Hepatic stellate cell (primary cell): ENCODE measurements at regions not wholly inside any gene's neighbourhood (a gene's known extent, or its start where the extent isn't known, plus 50 kb on each side); places are given as distances from the start of the nearest gene placed in this dataset.

ENCODE experiments used
- DNase-seq: peaks from one replicate; pipeline ENCODE4 v3.0.0; 2011; ENCODE audit warnings: low spot score

GRCh38 chr13:91135376-91135775 is 212.1 kb upstream of the MIR17HG start:
- DNase-seq, result no peak

- DNase-seq, result no peak
Observed at GRCh38 chr13:91135968-91136367, 211.5 kb upstream of the MIR17HG start.

- DNase-seq, result no peak
Observed at GRCh38 chr13:91136806-91137205, 210.7 kb upstream of the MIR17HG start.

GRCh38 chr13:91139232-91139631 is 208.3 kb upstream of the MIR17HG start:
- no peak for DNase-seq

- DNase-seq, result no peak
Observed at GRCh38 chr13:91141543-91142061, 205.9 kb upstream of the MIR17HG start.

GRCh38 chr13:91142572-91142971 is 204.9 kb upstream of the MIR17HG start:
- no peak for DNase-seq

GRCh38 chr13:91144054-91144453 is 203.4 kb upstream of the MIR17HG start:
- DNase-seq, result no peak

GRCh38 chr13:91144486-91144885 is 203.0 kb upstream of the MIR17HG start:
- no peak for DNase-seq

GRCh38 chr13:91145571-91146205 is 201.8 kb upstream of the MIR17HG start:
- DNase-seq, result no peak

GRCh38 chr13:91146601-91147000 is 200.9 kb upstream of the MIR17HG start:
- DNase-seq, result no peak

GRCh38 chr13:91148098-91148497 is 199.4 kb upstream of the MIR17HG start:
- DNase-seq, result no peak

- DNase-seq, result no peak
Observed at GRCh38 chr13:91151921-91152320, 195.6 kb upstream of the MIR17HG start.

- no peak for DNase-seq
Observed at GRCh38 chr13:91153372-91153771, 194.1 kb upstream of the MIR17HG start.

- DNase-seq, result no peak
Observed at GRCh38 chr13:91154558-91155353, 192.7 kb upstream of the MIR17HG start.

- no peak for DNase-seq
Observed at GRCh38 chr13:91155512-91156114, 191.9 kb upstream of the MIR17HG start.

GRCh38 chr13:91157273-91158016 is 190.0 kb upstream of the MIR17HG start:
- no peak for DNase-seq

GRCh38 chr13:91158017-91158395 is 189.5 kb upstream of the MIR17HG start:
- DNase-seq, result no peak

GRCh38 chr13:91162180-91162579 is 185.3 kb upstream of the MIR17HG start:
- no peak for DNase-seq

- no peak for DNase-seq
Observed at GRCh38 chr13:91162589-91162988, 184.9 kb upstream of the MIR17HG start.

GRCh38 chr13:91165758-91166157 is 181.7 kb upstream of the MIR17HG start:
- DNase-seq, result no peak

GRCh38 chr13:91166714-91167511 is 180.6 kb upstream of the MIR17HG start:
- DNase-seq, result no peak
